Activated CD4-positive, alpha-beta T cell treated with anti-CD3 and anti-CD28 coated beads, Interleukin-10, Interleukin-2, amounts not matched to agents 100 ng/mL and 50 ng/mL, durations not matched to agents 16 hours and 8 hours (primary cell): ENCODE measurements at regions not wholly inside any gene's neighbourhood (a gene's known extent, or its start where the extent isn't known, plus 50 kb on each side); places are given as distances from the start of the nearest gene placed in this dataset.
"Not testable (repeated sequence)": the region's sequence is repeated elsewhere in the genome, so short reads cannot be mapped to it uniquely, and the experiment has no call there.

ENCODE experiments used
- DNase-seq: peaks from one replicate; pipeline ENCODE4 v3.0.0-alpha.2; 2020

DNA sequence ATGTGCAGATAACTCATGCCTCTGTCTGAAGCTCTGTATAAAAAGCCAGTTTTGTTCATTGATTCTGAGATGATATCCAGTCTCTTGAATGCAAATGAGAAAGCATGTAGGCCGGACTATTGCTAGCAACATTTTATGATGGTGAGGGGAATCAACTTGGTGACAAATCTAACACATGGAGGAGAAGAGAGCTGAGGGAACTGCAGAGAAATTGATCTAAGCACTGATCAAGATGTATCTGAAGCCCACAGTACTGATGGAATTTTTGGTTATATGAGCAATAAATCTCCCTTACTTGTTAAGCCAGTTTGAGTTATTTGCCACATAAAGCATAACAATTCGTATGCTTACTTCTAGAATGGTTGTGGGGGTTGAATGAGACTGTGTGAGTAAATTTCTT is 295.6 kb upstream of the DDHD1 start:
- no peak for DNase-seq

GRCh38 chr14:53444677-53445312 is 291.7 kb upstream of the DDHD1 start:
- DNase-seq = no peak

DNA sequence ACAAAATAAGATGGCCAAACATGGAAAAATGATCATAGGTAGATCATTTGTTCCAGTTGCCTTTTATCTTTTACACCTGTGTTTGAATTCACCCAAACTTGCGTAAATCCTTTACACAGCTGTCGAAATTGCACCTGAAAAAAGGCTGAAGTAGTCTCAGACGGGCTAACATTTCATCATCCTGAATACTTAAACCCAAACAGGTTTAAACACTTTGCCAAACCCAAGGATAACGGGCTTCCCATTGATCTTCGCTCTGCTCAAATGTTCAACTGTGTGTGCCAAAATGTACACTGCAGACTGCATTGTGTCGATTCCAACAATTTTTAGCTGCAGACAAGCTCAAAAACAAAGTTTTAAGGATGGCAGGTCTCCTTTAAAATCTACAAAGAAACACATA is 288.7 kb upstream of the DDHD1 start:
- DNase-seq = no peak

DNA sequence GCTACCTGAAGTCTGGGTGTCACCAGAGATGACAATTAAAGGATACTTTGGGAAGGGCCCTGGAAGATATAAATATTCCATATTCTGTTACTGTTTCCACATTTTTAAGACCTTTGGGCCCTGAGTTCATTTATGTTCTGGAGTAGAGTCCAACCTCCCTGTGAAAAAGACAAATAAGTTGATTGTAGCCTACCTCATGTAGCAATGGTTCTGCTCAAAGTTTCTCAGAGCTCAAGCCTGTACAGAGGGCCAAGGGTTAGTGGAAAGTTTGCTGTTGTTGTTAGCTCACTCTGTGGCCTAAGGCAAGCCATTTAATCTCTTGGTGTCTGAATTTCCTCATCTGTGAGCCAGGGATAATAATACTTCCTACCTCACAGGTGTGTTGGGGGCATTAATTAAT is 284.7 kb upstream of the DDHD1 start:
- no peak for DNase-seq

DNA sequence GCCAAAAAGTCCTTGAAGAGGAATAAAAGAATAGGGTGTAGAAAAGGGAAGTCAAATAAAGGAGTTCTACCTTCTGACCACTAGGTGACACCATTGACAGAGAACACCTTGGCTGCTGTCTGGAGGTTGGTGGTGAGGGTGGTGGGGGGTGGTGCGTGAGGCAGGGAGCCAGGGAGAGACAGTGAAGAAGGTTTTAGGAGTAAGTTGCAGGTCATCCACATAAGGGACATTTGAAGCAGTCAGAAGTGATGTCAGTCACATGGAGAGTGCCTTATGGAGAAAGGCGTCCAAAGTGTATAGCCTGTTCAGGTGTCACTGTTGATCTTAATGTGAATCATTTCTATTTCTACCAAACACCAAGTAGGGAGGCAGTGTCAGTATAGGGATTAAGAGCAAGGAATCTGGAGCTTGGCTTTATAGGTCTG is 279.3 kb upstream of the DDHD1 start:
- DNase-seq = peak; percentile 15

- no peak for DNase-seq
Observed at GRCh38 chr14:53430870-53431269, 277.7 kb upstream of the DDHD1 start.

DNA sequence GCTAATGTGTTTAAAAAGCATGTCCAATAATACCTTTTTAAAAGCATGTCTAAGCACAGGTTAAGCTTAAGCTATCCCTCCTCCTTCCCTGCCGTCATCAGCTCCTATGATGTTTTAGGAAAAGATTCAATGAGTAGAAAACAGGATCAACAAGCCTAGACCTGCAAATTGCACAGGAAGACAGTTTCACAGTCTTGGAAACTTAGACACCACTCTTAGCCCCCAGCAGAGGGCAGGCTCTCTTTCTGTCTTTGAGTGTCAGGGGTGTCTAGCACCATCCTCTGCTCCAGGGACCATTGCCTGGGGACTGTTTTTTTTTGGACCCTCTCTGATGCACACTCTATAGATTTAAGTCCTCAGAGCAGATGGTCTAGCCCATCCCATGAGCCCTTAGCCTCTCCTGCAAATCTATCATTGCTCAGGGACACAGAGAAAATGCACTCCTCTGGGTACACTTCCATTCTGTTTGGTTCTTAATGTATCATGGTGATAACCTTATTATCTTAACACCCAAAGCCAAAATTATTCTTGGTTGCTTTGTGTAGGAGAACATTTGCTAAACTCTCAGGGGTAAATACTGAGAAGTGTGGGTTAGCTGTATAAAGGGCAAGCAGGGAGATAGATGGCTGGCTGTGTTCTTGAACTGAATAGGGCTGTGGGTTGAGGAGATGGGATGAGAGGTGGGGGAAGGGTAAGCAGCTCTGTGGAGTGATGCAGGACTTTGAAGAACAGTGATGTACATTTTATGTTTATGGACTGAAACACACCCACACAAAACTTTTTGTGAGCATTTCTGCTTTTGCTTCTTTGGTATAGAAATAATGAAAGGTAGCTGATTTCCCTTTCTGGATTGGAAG is 259.9 kb upstream of the DDHD1 start:
- DNase-seq = peak; percentile 1

- DNase-seq = no peak
Observed at GRCh38 chr14:53411125-53411524, 258.0 kb upstream of the DDHD1 start.

- DNase-seq = no peak
Observed at GRCh38 chr14:53409969-53410368, 256.8 kb upstream of the DDHD1 start.

- no peak for DNase-seq
Observed at GRCh38 chr14:53409289-53409688, 256.2 kb upstream of the DDHD1 start.

DNA sequence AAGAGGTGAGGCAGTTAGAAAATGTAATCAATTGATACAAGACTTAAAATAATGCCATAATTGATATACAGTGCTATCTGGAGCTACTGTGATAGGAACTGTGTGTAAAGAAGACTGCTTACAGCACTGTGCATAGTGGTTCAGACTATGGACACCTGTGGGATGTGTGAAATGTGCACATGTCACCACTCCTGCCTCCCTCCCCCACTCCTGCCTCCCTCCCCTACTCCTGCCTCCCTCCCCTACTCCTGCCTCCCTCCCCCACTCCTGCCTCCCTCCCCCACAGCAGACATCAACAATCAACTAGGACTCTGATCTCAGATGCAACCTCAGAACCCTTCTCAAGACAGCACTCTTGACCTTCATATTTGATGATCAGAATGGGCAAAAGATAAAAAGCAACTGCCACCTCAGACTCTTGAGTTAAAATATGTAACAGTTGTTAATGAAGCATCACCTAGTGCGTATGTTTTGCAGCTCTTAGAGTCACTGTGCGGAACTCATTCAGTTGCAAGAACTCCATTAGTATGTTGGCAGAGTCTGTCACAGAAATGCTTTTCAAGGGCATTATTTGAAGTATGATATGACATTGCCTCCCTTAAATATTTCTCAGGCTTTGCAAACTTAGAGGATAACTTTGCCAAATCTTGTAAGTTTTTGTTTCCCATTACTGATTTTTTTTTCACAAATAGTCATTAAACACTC is 255.2 kb upstream of the DDHD1 start:
- no peak for DNase-seq

DNA sequence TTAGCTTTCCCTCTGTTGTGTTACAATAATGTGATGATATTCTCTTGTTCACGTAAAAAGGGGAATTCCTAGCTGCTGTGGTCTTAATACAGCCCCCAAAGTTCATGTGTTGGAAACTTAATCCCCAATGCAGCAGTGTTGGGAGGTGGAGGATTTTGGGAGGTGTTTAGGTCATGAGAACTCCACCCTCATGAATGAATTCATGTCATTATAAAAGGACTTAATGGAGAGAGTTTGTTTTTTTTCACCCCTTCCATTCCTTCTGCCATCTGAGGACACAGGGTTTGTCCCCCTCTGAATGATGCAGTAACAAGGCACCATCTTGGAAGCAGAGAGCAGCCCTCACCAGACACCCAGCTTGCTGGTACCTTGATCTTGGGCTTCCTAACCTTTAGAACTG is 253.4 kb upstream of the DDHD1 start:
- no peak for DNase-seq

- DNase-seq = no peak
Observed at GRCh38 chr14:53401646-53402045, 248.5 kb upstream of the DDHD1 start.

GRCh38 chr14:53399057-53399456 is 245.9 kb upstream of the DDHD1 start:
- DNase-seq = no peak

DNA sequence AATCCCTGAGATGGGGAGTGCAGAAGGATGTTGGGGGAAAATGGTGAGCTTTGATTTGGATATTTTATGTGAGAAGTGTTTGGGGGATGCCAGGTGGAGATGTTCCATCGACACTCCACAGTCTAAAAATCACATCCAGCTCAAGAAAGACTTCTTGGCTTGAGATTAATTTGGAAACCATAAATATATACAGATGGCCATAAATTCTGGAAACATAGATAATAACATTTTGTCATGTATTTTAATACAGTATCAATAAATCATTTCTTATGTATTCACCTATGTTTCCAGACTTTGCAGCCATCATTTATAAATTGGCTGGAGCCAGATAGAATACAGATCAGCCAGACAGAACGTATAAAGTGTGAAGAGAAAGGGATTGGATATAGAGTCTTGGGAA is 245.5 kb upstream of the DDHD1 start:
- no peak for DNase-seq

DNA sequence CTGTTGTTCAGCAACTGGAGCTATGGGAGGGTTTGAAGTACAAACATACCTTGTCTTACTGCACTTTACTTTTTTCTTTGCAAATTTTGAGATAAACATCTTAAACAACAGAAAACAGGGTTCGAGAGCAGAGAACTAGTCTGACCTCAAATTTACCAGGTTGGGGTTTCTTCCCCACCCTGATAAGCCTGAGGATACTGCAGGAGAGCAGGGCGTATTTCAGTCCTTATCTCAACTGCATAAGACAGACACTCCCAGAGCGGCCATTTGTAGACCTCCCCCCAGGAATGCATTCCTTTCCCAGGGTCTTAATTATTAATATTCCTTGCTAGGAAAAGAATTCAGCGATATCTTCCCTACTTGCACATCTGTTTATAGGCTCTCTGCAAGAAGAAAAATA is 242.1 kb upstream of the DDHD1 start:
- DNase-seq = not testable (repeated sequence)

DNA sequence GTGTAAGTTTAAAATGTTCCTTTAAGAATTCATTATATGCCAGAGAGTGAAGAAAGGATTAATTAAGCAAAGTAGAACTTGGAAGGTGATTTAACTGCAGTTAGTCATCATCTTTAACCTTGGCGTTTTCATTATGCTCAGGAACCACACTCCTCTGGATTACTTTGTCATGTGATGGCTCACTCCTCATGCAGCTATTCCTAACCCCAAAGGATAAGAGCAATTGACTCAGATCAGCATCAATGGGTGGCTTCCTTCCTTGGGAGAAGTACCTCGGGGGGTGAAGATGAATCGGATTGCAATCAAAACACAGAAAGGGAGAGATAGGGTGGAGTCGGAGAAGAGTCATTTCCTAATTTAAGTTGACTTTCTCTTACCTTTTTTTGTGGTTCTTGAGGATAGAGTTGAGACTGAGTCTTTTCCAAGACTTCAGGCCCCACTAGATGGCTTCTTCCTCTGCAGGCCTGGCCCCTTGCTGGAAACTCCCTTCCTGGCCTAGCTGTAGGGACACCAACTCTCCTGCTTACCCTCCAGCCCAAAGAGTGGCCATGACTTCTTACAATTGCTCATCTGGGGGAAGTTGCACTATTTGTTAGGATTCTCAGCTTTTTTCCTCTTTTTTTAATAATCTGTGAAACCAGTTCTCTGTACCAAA is 238.6 kb upstream of the DDHD1 start:
- DNase-seq = no peak

DNA sequence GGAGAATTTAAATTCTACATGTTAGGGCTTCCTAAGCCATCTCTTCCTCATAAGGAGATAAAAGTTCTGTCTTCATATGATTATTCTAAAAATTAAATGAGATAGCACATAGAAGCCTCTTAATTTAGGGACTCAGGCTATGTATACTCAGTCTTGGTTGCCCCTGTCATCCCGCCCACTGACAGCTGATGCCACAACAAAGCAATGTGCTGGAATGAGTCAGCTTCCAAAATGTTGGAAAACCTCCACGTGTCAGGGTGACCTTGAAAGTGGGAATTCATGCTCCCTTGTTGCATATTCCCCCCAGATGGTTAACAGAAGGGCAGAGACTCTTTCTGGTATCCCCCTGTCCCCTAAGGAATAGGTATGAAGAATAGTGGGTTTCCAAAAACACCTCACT is 238.0 kb upstream of the DDHD1 start:
- no peak for DNase-seq

- DNase-seq = no peak
Observed at GRCh38 chr14:53390008-53390407, 236.9 kb upstream of the DDHD1 start.

DNA sequence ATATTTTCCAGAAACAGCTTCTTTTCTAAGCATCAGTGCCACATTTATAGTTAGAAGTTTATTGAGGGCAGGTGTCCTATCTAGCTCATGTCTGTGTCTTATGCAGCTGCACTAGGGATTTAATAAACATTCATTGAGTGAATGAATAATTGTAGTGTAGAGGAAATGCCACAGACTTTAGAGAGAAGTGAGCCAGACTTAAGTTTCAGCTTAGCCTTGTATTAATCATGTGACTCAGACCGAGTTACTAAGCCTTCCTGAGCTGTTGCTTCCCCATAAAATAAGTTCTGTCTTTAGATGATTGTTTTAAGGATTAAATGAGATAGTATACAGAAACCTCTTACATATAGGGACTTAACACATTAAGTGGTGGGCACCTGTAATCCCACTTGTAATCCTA is 236.1 kb upstream of the DDHD1 start:
- DNase-seq = no peak

DNA sequence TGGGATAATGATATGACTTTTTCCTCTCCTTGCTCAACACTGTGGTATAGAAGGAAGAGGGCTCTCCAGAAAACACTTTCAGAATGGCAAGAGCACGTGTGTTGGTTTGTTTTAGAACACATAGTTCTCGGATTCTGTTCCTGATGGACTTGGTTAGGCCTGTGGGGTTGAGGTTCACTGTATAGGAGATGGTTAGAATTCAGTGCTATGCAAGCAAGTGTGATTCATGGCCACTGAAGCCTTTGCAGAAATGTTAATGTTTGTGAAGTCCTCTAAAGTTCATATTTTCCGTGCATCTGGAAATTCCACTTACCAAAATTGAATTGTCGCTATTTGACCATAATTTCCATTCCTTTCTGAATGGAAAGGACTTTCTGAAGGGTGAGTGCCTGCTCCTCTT is 233.2 kb upstream of the DDHD1 start:
- DNase-seq = no peak

DNA sequence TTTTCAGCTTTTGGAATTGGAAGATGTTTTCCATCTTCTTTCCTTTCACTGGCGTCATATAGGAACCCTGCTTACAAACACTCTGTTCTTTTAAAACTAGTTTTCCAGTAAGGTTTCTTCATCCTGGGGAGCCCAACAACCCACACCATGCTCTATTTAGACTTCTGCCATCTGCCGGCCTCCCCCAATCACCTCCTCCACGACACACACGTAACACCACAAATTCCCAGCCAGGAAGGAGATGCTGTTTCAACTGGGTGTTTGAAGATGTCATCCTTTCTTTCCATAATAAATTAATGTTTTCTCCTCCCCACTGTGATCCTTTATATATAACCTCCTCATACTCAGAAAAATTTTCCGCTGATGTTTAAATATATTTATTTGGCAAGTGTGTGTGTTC is 231.4 kb upstream of the DDHD1 start:
- DNase-seq = no peak

DNA sequence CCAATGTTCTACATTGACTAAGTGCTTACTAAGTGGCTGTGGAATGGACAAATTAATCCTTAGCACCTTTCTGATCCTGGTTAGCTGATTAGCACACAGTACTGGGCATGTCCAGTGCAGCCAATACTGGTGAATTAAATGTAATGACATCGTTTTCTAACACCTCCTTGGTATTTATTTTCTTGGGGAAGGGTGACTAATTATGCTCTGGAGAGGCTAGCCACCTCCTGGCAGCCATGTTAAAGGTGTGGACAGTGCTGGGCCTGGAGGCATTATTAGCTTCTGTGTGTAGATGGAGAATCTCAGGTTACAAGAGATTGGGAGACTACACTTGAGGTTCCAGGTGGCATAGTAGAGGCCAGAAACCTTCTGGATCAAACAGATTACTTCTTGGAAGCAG is 230.9 kb upstream of the DDHD1 start:
- no peak for DNase-seq

GRCh38 chr14:53381895-53382294 is 228.8 kb upstream of the DDHD1 start:
- no peak for DNase-seq
